Natural killer cell treated with Interleukin-12 subunit alpha and Interleukin-12 subunit beta and Interleukin-15 and Interleukin-18, amount 100 ng/mL, for 72 hours (primary cell): ENCODE measurements at regions not wholly inside any gene's neighbourhood (a gene's known extent, or its start where the extent isn't known, plus 50 kb on each side); places are given as distances from the start of the nearest gene placed in this dataset.
"Not testable (repeated sequence)": the region's sequence is repeated elsewhere in the genome, so short reads cannot be mapped to it uniquely, and the experiment has no call there.

Source experiments
- ATAC-seq, 2 donors: fragments of 150-1000 bp; cut with Tn5 transposase in 1 of 2; sonication (Bioruptor Pico), chemical (Tn5 transposase) in 1 of 2; 2 replicates each; pipeline ENCODE4 v1.10.0; 2021
- DNase-seq: peaks from one replicate; pipeline ENCODE4 v3.0.0; 2022; ENCODE audit warnings: low spot score
- H3K27ac Mint-ChIP-seq, 2 donors: 1 replicate in 1 of 2; 2 replicates in 1 of 2; pipeline ENCODE4 v1.8.0; 2022; ENCODE audit warnings: mixed read lengths in 2 of 2, mild to moderate bottlenecking in 1 of 2, moderate library complexity in 1 of 2
- H3K27me3 Mint-ChIP-seq, 2 donors: 1 replicate in 1 of 2; 2 replicates in 1 of 2; pipeline ENCODE4 v1.8.0; 2022; ENCODE audit warnings: mixed read lengths in 2 of 2
- H3K36me3 Mint-ChIP-seq: one replicate; pipeline ENCODE4 v1.8.0; 2022; ENCODE audit warnings: mixed read lengths
- H3K4me1 Mint-ChIP-seq, 2 donors: 1 replicate in 1 of 2; 2 replicates in 1 of 2; pipeline ENCODE4 v1.8.0; 2022; ENCODE audit warnings: low read depth in 2 of 2, mixed read lengths in 2 of 2, mild to moderate bottlenecking in 1 of 2
- H3K4me3 Mint-ChIP-seq: one replicate; pipeline ENCODE4 v1.8.0; 2022; ENCODE audit warnings: mixed read lengths
- H3K9me3 Mint-ChIP-seq: 2 replicates; pipeline ENCODE4 v1.8.0; 2022; ENCODE audit warnings: mixed read lengths

DNA sequence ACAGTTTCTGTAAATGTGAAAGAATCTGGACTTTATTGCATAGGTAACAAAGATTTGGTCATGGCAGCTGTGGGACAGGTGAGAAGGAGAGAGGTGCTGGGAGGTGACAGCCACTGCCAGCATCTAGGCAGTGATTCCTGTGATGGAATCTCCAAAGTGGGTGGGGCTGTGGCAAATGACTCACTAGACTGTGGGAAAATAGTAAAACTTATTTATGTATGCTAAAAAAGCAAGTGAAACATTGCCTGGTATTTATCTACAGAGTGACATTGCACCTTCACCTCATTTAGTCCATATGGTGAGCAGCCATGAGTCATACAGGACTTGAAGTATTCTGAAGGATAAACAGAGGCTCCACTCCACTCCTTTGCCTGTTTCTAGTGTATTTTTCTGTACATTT, 145.3 kb upstream of the MEX3C start:
- Mint-ChIP-seq H3K9me3 (peaks cover under 1% of the 10 kb centered on the region), H3K27me3 (peaks cover 9 to 12% of the 10 kb centered on the region in 2 donors), H3K4me1 (peaks cover 0 to 7% of the 10 kb centered on the region in 2 donors), H3K36me3 (no peaks in the 10 kb centered on the region), H3K4me3 (no peak overlapping the region), H3K27ac (no peak overlapping the region)
- ATAC-seq = peak; percentile 74 to 77
- no peak for DNase-seq

DNA sequence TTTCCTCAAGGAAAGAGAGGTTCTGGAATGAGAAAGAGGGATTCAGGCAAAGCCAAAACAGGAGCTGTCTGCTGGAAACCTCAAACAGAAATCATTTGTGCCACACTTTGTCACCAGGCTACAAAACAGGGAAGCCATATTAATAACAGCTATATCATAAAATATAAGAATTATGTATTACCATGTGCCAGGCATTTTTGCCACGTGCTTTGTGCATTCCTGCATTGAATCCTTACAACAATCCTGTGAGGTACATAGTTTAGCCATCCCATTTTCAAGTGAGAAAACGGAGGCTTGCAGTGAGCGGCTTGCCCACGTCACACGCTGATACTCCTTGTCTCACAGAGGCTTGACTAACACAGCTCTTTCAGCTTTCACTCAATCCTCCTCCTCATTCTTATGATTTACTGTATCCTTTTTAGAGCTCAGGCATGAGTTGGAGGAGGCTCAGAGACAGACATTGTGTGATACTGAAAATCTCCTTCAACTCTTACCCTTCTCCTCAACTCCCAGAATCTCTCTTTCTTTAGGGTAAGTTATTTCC, 148.4 kb upstream of the MEX3C start:
- no peak for ATAC-seq
- H3K27me3 Mint-ChIP-seq = peaks cover 7 to 13% of the 10 kb centered on the region in 2 donors
- no peaks in the 10 kb centered on the region for H3K9me3 Mint-ChIP-seq
- no peaks in the 10 kb centered on the region for H3K36me3 Mint-ChIP-seq
- H3K27ac Mint-ChIP-seq = no peak overlapping the region
- no peaks in the 10 kb centered on the region for H3K4me1 Mint-ChIP-seq
- H3K4me3 Mint-ChIP-seq = no peak overlapping the region
- no peak for DNase-seq

DNA sequence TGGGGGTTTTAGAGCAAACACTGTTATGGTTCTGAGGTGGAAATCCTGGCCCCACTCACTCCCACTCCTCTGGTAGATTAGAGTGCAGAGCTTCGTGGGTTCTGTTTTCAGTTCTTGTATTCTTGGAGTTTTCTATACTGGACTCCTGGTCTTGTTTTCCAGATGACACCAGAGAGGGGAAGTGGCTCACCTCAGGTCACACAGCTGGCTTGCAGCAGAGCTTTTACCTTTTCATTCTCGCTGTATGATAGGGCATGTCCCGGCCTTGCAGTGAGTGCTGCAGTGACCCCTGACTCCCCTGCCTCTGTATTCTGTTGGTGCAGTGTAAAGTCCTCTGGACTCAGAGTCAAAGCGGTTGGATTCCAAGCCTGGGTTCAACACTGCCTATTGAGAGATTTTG, 148.9 kb upstream of the MEX3C start:
- Mint-ChIP-seq H3K36me3 (no peaks in the 10 kb centered on the region), H3K27ac (no peak overlapping the region), H3K9me3 (no peaks in the 10 kb centered on the region)

DNA sequence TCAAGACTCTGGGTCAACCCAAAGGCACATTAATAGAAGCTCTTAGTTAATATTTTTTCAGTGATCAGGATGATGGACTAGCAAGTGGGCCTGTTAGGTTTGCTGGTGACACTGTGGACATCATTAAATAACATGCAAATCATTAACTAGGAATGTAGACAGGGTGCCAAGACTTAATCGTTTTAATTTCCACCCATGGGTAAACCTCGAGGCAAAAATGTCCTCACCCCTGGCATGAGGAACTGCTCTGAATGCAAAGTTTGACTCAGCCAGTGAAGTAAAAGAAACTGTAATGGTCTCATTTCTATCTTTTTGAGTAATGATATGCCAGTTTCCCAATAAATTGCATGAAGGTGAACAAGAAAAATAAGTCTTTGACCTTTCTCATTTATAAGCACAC, 152.6 kb upstream of the MEX3C start:
- Mint-ChIP-seq H3K36me3 (no peaks in the 10 kb centered on the region), H3K27me3 (peaks cover 12 to 15% of the 10 kb centered on the region in 2 donors), H3K4me3 (no peak overlapping the region), H3K27ac (no peak overlapping the region), H3K4me1 (no peaks in the 10 kb centered on the region), H3K9me3 (peaks cover 2% of the 10 kb centered on the region)
- ATAC-seq = no peak
- DNase-seq = no peak

More for the DNA sequence above, 148.9 kb upstream of the MEX3C start:
- Mint-ChIP-seq H3K27me3 (peaks cover 7 to 13% of the 10 kb centered on the region in 2 donors), H3K4me1 (no peaks in the 10 kb centered on the region), H3K4me3 (no peak overlapping the region)
- ATAC-seq = no peak
- no peak for DNase-seq

DNA sequence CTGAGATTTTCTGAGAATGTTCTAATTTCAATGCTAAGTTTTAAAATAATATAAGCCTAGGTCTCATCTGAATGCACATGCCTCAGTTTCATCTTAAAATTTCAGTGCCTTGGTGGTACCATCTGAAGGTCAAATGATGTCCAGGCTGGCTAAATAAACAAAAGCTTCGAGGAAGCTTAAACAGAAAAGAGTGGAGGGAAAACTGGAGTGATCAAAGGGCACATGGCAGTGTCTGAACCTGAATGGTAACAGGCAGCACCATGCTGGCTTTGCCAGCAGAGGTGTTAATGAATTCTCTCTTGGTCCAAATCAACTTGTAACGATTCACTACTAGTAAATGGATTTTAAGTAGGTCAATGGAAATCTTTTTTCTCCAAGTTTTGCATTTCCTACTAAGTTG, 158.4 kb upstream of the MEX3C start:
- Mint-ChIP-seq H3K4me3 (no peak overlapping the region), H3K4me1 (peaks cover 8% of the 10 kb centered on the region in 2 donors), H3K27ac (no peak overlapping the region), H3K27me3 (peaks cover 12 to 21% of the 10 kb centered on the region in 2 donors), H3K36me3 (no peaks in the 10 kb centered on the region), H3K9me3 (peaks cover 2% of the 10 kb centered on the region)
- DNase-seq = no peak
- ATAC-seq = no peak

GRCh38 chr18:51360301-51360700, 162.8 kb upstream of the MEX3C start:
- not testable (repeated sequence) for H3K4me3 Mint-ChIP-seq, ATAC-seq, DNase-seq, H3K27ac Mint-ChIP-seq, H3K36me3 Mint-ChIP-seq, H3K9me3 Mint-ChIP-seq
- peaks cover 42 to 43% of the 10 kb centered on the region in 2 donors for H3K4me1 Mint-ChIP-seq
- H3K27me3 Mint-ChIP-seq = peaks cover 5 to 13% of the 10 kb centered on the region in 2 donors

- Mint-ChIP-seq H3K36me3 (no peaks in the 10 kb centered on the region), H3K27ac (peak overlapping the region; percentile 80 to 90), H3K27me3 (peaks cover 0 to 6% of the 10 kb centered on the region in 2 donors), H3K4me3 (peak overlapping the region; percentile 75), H3K9me3 (no peaks in the 10 kb centered on the region), H3K4me1 (peaks cover 48 to 49% of the 10 kb centered on the region in 2 donors)
- DNase-seq (peak; percentile 72), ATAC-seq (peak; percentile 88 to 91)
Measured at GRCh38 chr18:51361130-51361860, 163.8 kb upstream of the MEX3C start.

DNA sequence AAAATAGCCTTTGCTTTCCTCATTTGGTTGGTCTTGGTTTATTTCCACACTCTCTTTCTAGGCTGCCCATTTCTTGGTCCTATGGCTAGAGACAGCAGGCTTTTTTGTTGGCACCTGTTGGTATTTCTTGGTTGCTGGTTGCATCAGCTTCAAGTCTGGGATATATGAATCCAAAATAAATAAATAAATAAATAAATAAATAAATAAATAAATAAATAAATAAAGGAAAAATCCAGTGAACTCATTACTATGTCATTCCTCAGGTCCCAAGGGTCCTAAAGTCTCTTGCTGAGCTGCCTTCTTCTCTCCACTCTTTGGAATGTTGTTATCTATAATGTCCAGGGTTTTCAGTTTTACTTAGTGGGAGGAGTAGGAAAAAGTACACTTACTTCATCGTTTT, 165.9 kb upstream of the MEX3C start:
- H3K27ac Mint-ChIP-seq = peak overlapping the region in 1 of 2 donors; percentile 80
- peaks cover 56 to 57% of the 10 kb centered on the region in 2 donors for H3K4me1 Mint-ChIP-seq
- peaks cover 0 to 5% of the 10 kb centered on the region in 2 donors for H3K27me3 Mint-ChIP-seq
- ATAC-seq (no peak), DNase-seq (no peak)
- no peaks in the 10 kb centered on the region for H3K36me3 Mint-ChIP-seq
- H3K9me3 Mint-ChIP-seq = no peaks in the 10 kb centered on the region
- peak overlapping the region; percentile 45 for H3K4me3 Mint-ChIP-seq

DNA sequence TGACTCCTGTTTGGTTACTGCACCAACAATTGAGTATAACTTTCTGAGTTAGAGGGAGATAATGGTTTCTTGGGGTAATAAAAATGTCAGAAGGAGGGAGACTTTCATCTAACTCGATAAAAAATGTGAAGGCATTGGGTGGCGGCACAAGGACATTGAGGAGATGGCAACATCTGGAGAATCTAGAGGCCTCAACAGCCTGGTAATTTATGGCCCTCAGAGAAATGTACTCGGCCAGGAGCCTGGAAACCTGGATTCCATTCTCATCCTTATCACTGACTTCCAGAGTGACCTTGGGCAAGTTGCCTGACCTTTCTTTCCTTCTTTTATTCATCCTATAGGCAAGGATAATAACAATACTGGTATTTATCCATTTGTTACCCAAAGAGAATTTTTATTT, 173.5 kb upstream of the MEX3C start:
- Mint-ChIP-seq H3K9me3 (peaks cover 6% of the 10 kb centered on the region), H3K27ac (peak overlapping the region in 1 of 2 donors; percentile 47), H3K36me3 (peaks cover 12% of the 10 kb centered on the region), H3K4me1 (peaks cover 16% of the 10 kb centered on the region in 2 donors), H3K4me3 (no peak overlapping the region), H3K27me3 (peaks cover 19 to 46% of the 10 kb centered on the region in 2 donors)
- DNase-seq (no peak), ATAC-seq (no peak)

- ATAC-seq = no peak
- Mint-ChIP-seq H3K27me3 (peaks cover 22 to 55% of the 10 kb centered on the region in 2 donors), H3K4me1 (peaks cover 13 to 14% of the 10 kb centered on the region in 2 donors)
Measured at GRCh38 chr18:51371929-51372328, 174.4 kb upstream of the MEX3C start.

GRCh38 chr18:51382081-51382480, 184.6 kb upstream of the MEX3C start:
- Mint-ChIP-seq H3K36me3 (no peaks in the 10 kb centered on the region), H3K9me3 (no peaks in the 10 kb centered on the region), H3K27me3 (peaks cover under 1 to 2% of the 10 kb centered on the region in 2 donors), H3K4me1 (peaks cover 0 to 7% of the 10 kb centered on the region in 2 donors), H3K4me3 (no peak overlapping the region), H3K27ac (no peak overlapping the region)
- DNase-seq (no peak), ATAC-seq (no peak)

More at GRCh38 chr18:51371929-51372328, 174.4 kb upstream of the MEX3C start:
- H3K36me3 Mint-ChIP-seq = peaks cover 12% of the 10 kb centered on the region
- DNase-seq = no peak
- H3K4me3 Mint-ChIP-seq = no peak overlapping the region
- no peak overlapping the region for H3K27ac Mint-ChIP-seq
- peaks cover 9% of the 10 kb centered on the region for H3K9me3 Mint-ChIP-seq

- DNase-seq (no peak), ATAC-seq (no peak)
- peaks cover 3 to 6% of the 10 kb centered on the region in 2 donors for H3K27me3 Mint-ChIP-seq
- peak overlapping the region in 1 of 2 donors; percentile 38 for H3K27ac Mint-ChIP-seq
- no peak overlapping the region for H3K4me3 Mint-ChIP-seq
- no peaks in the 10 kb centered on the region for H3K36me3 Mint-ChIP-seq
- no peaks in the 10 kb centered on the region for H3K9me3 Mint-ChIP-seq
- peaks cover 0 to 7% of the 10 kb centered on the region in 2 donors for H3K4me1 Mint-ChIP-seq
Measured at GRCh38 chr18:51383116-51383515, 185.6 kb upstream of the MEX3C start.

DNA sequence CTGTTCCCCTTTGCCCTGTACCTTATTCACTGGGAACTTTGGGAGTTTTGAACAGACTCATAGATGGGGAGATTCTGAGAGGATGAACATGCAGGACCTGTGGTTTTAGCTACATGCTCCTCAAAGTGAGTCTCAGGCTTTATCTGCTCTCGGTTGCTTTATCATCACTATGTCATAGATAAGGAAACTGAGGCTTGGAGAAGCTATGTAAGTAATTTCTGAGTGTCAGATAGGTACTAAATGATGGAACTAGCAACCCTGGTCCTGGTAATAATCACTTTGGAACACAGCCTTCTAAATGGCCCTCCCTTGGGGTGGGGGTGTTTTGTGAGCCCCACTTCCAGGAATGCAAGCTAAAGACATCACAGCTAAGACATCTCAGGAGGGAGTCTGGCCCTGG, 186.2 kb upstream of the MEX3C start:
- DNase-seq (no peak), ATAC-seq (no peak)
- Mint-ChIP-seq H3K4me1 (peaks cover 0 to 7% of the 10 kb centered on the region in 2 donors), H3K27me3 (peaks cover 4 to 8% of the 10 kb centered on the region in 2 donors), H3K36me3 (no peaks in the 10 kb centered on the region), H3K27ac (peak overlapping the region in 1 of 2 donors; percentile 38), H3K9me3 (no peaks in the 10 kb centered on the region), H3K4me3 (no peak overlapping the region)

- no peaks in the 10 kb centered on the region for H3K9me3 Mint-ChIP-seq
- H3K36me3 Mint-ChIP-seq = no peaks in the 10 kb centered on the region
- DNase-seq (no peak), ATAC-seq (no peak)
- H3K27me3 Mint-ChIP-seq = peaks cover 4 to 8% of the 10 kb centered on the region in 2 donors
- no peak overlapping the region for H3K4me3 Mint-ChIP-seq
- H3K27ac Mint-ChIP-seq = no peak overlapping the region
- peaks cover 0 to 7% of the 10 kb centered on the region in 2 donors for H3K4me1 Mint-ChIP-seq
Measured at GRCh38 chr18:51385270-51385669, 187.8 kb upstream of the MEX3C start.
